ENCODE measurements at regions not wholly inside any gene's neighbourhood (a gene's known extent, or its start where the extent isn't known, plus 50 kb on each side); places are given as distances from the start of the nearest gene placed in this dataset.

DNA sequence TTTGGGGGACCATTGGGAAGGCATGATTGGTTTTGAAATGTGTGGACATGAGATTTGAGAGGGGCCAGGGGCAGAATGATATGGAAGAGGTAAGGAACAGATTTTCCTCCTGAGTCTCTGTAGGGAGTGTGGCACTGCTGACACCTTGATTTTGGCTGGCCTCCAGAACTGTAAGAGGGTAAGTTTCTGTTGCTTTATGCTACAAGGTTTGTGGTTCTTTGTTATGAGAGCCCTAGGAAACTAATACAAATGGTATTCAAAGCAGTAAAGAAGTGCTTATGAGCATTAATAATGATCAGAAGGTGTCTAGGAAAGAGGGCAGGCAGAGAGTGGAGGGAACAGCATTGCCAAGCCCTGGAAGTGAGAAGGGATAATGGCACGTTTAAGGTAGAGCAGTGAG lies 574.3 kb upstream of the NXPH2 start:
- TF ChIP-seq, protein P1, sequence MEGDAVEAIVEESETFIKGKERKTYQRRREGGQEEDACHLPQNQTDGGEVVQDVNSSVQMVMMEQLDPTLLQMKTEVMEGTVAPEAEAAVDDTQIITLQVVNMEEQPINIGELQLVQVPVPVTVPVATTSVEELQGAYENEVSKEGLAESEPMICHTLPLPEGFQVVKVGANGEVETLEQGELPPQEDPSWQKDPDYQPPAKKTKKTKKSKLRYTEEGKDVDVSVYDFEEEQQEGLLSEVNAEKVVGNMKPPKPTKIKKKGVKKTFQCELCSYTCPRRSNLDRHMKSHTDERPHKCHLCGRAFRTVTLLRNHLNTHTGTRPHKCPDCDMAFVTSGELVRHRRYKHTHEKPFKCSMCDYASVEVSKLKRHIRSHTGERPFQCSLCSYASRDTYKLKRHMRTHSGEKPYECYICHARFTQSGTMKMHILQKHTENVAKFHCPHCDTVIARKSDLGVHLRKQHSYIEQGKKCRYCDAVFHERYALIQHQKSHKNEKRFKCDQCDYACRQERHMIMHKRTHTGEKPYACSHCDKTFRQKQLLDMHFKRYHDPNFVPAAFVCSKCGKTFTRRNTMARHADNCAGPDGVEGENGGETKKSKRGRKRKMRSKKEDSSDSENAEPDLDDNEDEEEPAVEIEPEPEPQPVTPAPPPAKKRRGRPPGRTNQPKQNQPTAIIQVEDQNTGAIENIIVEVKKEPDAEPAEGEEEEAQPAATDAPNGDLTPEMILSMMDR (IDR thresholded peaks at IDR 0.05; ENCODE audit: low read depth, low read length, missing input control) = no peak
- no peak for TF ChIP-seq YY1 (IDR thresholded peaks at IDR 0.05)

Measured in liver (tissue), 2 donors.